WERI-Rb-1 (cell line): ENCODE measurements at regions not wholly inside any gene's neighbourhood (a gene's known extent, or its start where the extent isn't known, plus 50 kb on each side); places are given as distances from the start of the nearest gene placed in this dataset.

Experiments
- DNase-seq: peaks from one replicate; pipeline ENCODE4 v3.0.0-alpha.2; 2020
- H3K27ac ChIP-seq: fragments of 250-450 bp; sonication (Bioruptor Pico); 2 replicates; pipeline ENCODE4 v1.5.1; 2020; ENCODE audit warnings: mild to moderate bottlenecking, moderate library complexity
- H3K27me3 ChIP-seq: fragments of 250-450 bp; sonication (Bioruptor Pico); 2 replicates; pipeline ENCODE4 v1.5.1; 2021; ENCODE audit warnings: mild to moderate bottlenecking, low read depth, moderate library complexity; ENCODE audit not compliant: insufficient read depth, severe bottlenecking
- H3K36me3 ChIP-seq: fragments of 250-450 bp; sonication (Bioruptor Pico); 2 replicates; pipeline ENCODE4 v1.5.1; 2020; ENCODE audit warnings: mild to moderate bottlenecking, moderate library complexity
- H3K4me3 ChIP-seq: 2 replicates; pipeline ENCODE4 v1.5.1; 2011; ENCODE audit warnings: low read depth, mild to moderate bottlenecking, control low read depth, low read length
- H3K9me3 ChIP-seq: fragments of 250-450 bp; sonication (Bioruptor Pico); 2 replicates; pipeline ENCODE4 v1.5.1; 2021; ENCODE audit warnings: mild to moderate bottlenecking, moderate library complexity; ENCODE audit not compliant: severe bottlenecking
- CTCF ChIP-seq: IDR thresholded peaks from 2 replicates; pipeline ENCODE4 v1.5.1; 2011; ENCODE audit warnings: low read depth, mild to moderate bottlenecking, control low read depth, inconsistent platforms, low read length

- no peaks in the 10 kb centered on the region for H3K36me3 ChIP-seq
- no peak for DNase-seq
- no peak for TF ChIP-seq CTCF
- no peak overlapping the region for H3K27ac ChIP-seq
- H3K27me3 ChIP-seq, result no peaks in the 10 kb centered on the region
- H3K9me3 ChIP-seq, result peaks cover 2% of the 10 kb centered on the region
- no peak overlapping the region for H3K4me3 ChIP-seq
These were observed 220.9 kb downstream of the HACE1 start for GRCh38 chr6:104638841-104639290.

GRCh38 chr6:104633125-104633524, 226.6 kb downstream of the HACE1 start:
- no peaks in the 10 kb centered on the region for H3K36me3 ChIP-seq
- no peaks in the 10 kb centered on the region for H3K9me3 ChIP-seq
- H3K27ac ChIP-seq, result no peak overlapping the region
- no peak for DNase-seq
- H3K4me3 ChIP-seq, result no peak overlapping the region
- H3K27me3 ChIP-seq, result no peaks in the 10 kb centered on the region
- no peak for TF ChIP-seq CTCF

GRCh38 chr6:104632588-104632987, 227.1 kb downstream of the HACE1 start:
- H3K9me3 ChIP-seq, result no peaks in the 10 kb centered on the region
- H3K27ac ChIP-seq, result no peak overlapping the region
- no peaks in the 10 kb centered on the region for H3K27me3 ChIP-seq
- no peaks in the 10 kb centered on the region for H3K36me3 ChIP-seq
- no peak for TF ChIP-seq CTCF
- no peak overlapping the region for H3K4me3 ChIP-seq
- no peak for DNase-seq

GRCh38 chr6:104630955-104631354, 228.8 kb downstream of the HACE1 start:
- Histone ChIP-seq H3K27me3 (no peaks in the 10 kb centered on the region), H3K9me3 (no peaks in the 10 kb centered on the region), H3K4me3 (no peak overlapping the region), H3K36me3 (no peaks in the 10 kb centered on the region), H3K27ac (no peak overlapping the region)
- no peak for DNase-seq
- TF ChIP-seq CTCF, result no peak

- Histone ChIP-seq H3K27me3 (no peaks in the 10 kb centered on the region), H3K9me3 (no peaks in the 10 kb centered on the region), H3K4me3 (no peak overlapping the region), H3K27ac (no peak overlapping the region), H3K36me3 (no peaks in the 10 kb centered on the region)
- DNase-seq, result no peak
- no peak for TF ChIP-seq CTCF
These were observed 229.2 kb downstream of the HACE1 start for GRCh38 chr6:104630522-104630921.

- TF ChIP-seq CTCF, result no peak
- no peak overlapping the region for H3K4me3 ChIP-seq
- no peaks in the 10 kb centered on the region for H3K9me3 ChIP-seq
- no peaks in the 10 kb centered on the region for H3K27me3 ChIP-seq
- H3K27ac ChIP-seq, result no peak overlapping the region
- no peaks in the 10 kb centered on the region for H3K36me3 ChIP-seq
- no peak for DNase-seq
These were observed 229.9 kb downstream of the HACE1 start for GRCh38 chr6:104629826-104630225.
